GM21515 (cell line): ENCODE measurements at regions not wholly inside any gene's neighbourhood (a gene's known extent, or its start where the extent isn't known, plus 50 kb on each side); places are given as distances from the start of the nearest gene placed in this dataset.
"Not testable (repeated sequence)": the region's sequence is repeated elsewhere in the genome, so short reads cannot be mapped to it uniquely, and the experiment has no call there.

ENCODE experiments used
- ATAC-seq: cut with Tn5 transposase; IDR thresholded peaks from one replicate; pipeline ENCODE4 v1.9.1; 2021; ENCODE audit not compliant: unreplicated experiment

GRCh38 chrX:11836284-11836683, 78.2 kb downstream of the MSL3 start:
- no peak for ATAC-seq

GRCh38 chrX:11837437-11837836, 79.4 kb downstream of the MSL3 start:
- no peak for ATAC-seq

GRCh38 chrX:11864171-11864570, 106.1 kb downstream of the MSL3 start:
- ATAC-seq = no peak

DNA sequence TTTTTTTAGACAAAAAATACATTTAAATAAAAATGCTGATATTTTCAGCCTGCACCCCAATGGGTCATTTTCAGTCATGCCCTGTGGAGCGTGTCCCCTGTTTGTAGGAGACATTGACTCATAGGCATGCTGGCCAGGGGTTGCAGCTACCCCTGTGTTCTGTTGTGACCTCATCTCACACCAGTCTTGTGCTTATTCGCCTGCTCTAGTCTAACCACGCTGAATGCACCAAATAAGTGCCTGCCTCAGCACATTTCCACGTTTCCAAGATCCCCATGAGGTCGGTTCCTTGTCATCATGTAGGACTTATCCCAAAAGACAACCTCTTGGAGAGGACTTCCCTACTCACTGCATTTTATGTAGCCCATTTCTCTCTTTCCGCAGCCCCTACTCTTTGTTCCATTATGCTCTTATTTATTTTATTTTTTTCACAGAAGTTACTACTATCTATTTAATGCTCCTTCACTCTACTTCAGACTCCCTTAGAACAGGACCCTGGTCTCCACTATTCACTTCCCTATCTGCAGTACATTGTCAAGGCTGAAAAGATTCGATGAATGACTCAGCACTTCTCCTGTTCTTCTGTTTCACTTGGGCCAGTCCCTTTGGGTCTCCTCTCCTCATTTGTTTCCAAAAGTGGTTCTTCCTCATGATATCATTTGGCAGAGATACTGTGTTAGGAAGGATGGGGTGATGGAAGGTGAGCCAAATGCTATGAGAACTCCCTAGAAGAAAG, 109.7 kb downstream of the MSL3 start:
- ATAC-seq = no peak

GRCh38 chrX:11870789-11871188, 112.8 kb downstream of the MSL3 start:
- ATAC-seq = no peak

GRCh38 chrX:11881485-11882170, 123.6 kb downstream of the MSL3 start:
- ATAC-seq = no peak

DNA sequence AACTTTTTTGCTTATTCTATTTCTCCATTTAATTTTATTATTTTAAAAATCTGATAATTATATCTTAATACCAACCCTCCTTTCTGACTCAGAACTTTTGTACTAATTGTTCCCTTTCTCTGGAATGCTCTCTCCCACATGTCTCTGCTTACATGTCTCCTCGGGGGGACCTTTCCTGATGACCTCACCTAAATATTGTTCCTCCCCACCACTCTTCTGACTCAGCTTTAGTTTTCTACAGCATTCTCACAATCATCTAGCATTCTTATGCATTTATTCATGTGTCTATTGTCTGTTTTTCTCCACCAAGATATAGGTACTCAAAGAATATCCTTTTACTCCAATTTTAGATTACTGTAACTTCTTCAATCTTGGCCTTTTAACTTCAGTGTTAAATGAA, 128.7 kb downstream of the MSL3 start:
- ATAC-seq = no peak

- ATAC-seq = no peak
These were observed 129.1 kb downstream of the MSL3 start for GRCh38 chrX:11887175-11887574.

DNA sequence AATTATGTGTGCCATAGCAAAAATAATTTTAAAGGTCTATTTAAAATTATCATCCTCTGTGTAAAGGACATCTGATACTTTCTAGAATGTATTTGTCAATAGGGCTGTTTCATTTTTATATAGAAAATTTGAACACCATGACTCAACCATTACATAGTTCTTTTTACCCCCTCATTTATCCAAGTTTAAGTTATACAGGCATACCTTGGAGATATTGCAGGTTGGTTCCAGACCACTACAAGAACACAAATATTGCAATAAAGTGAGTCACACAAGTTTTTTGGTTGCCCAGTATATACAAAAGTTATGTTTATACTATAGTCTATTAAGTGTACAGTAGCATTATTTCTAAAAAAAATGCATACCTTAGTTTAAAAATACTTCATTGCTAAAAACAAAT, 130.4 kb downstream of the MSL3 start:
- no peak for ATAC-seq

DNA sequence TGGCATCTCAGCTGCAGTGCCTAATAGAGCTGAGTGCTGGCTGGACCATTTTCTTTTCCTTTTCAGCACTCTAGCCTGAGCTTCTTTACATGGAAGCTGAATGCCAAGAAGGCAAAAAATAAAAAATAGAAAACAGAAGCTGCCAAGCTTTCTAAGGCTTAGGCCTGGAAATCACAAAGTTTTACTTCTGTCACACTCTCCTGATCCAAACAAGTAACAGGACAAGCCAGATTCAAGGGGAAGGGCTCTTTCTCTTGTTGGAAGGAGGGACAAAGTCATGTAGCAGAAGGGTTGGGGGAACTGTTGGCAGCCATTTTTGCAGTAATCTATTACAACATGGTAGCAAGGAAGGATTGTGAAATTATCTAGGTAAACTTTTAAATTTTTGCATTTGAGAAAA, 131.8 kb downstream of the MSL3 start:
- ATAC-seq = no peak

- ATAC-seq = no peak
These were observed 132.9 kb downstream of the MSL3 start for GRCh38 chrX:11890836-11891514.

GRCh38 chrX:11893933-11894710, 136.1 kb downstream of the MSL3 start:
- no peak for ATAC-seq

DNA sequence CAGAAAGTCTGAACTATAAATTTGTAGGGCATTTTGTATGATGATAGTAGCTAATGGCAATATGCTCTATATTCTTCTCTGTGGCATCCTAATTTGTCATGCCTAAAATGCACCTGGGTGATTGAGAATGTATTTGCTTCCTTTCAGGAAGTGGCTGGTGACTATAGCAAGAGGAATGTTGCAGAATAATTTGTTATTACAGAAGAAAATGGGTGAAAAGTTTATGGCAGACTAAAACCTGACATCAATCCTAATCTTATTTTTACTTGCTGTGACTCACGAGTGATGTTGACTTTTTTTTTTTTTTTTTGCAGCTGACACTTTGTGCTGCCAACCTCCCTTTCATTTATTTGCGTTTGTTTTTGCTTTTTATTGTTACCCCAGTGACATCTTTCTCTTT, 141.1 kb downstream of the MSL3 start:
- no peak for ATAC-seq

- ATAC-seq = not testable (repeated sequence)
These were observed 147.9 kb downstream of the MSL3 start for GRCh38 chrX:11905933-11906332.

DNA sequence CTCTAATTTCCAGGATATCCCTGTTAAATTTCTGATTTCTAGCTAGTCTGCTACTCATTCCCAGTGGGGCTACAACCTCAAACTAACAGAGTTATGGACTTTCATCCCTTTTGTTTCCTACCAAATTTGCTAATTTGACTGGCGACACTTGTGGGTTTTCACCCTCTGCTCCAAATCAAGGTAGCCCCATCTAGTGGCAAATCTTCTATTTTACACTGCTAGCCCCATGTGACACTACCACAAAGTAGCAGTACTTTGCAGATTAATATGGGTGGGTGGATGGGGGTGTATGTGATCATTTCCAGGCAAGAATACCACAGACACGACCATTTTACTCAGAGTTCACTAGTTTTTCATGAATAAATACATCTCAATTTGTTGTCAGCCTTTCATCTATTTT, 150.3 kb downstream of the MSL3 start:
- peak; percentile 64 for ATAC-seq

DNA sequence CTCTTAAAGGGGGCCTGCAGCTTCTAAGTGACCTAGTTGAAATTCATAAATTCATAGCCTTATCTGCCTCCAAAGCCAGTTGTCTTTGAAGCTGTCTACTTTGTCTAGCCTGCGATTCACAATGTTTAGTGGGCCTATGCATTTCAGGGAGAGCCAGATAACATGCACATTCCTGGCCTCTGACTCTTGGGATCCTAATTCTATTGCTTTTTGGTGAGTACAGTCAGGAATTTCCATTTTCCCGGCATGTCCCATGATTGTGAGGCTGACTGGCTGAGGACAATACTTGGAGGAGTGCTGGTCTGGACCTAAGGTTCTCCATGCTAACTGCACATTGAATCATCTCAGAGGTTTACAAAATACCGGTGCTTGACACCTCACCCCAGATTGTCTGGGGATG, 155.0 kb downstream of the MSL3 start:
- ATAC-seq = no peak

GRCh38 chrX:11929476-11929875, 171.4 kb downstream of the MSL3 start:
- ATAC-seq = no peak

DNA sequence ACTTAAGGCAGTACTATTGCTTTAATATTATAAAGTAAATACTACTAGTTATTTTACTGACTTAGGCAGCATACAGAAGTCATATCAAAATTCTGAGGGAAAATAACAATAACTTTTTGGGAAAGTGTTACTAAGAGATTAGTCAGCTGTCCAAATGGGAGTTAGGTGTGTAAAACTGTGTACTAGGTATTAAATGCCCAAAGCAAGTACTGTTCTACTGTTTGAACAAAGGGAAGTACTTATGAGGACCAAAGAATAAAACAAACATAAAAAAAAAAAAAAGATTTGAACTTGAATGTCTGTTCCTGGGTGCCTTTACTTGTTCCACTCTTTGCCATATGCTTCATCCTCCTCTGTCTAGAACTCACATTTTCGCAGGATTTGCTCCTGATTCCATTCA, 174.4 kb downstream of the MSL3 start:
- no peak for ATAC-seq

DNA sequence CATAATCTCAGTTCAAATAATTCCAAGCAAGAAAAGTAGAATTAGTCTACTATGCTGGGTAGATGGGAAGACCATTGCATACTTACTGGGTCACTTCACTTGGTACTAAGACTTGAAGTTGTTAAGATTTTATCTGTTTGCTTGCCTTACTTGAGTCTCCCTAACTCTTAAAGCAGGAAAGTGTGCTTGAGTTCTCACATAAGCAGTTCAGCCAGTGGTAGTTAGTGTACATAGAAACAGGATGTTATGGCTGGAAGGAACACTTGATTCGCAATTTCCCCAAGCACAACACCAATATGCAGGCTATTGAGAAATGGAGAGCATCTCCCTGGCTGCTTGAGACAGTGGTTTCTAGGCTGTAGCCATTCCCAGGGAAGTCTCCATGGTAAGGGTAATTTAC, 176.1 kb downstream of the MSL3 start:
- no peak for ATAC-seq

DNA sequence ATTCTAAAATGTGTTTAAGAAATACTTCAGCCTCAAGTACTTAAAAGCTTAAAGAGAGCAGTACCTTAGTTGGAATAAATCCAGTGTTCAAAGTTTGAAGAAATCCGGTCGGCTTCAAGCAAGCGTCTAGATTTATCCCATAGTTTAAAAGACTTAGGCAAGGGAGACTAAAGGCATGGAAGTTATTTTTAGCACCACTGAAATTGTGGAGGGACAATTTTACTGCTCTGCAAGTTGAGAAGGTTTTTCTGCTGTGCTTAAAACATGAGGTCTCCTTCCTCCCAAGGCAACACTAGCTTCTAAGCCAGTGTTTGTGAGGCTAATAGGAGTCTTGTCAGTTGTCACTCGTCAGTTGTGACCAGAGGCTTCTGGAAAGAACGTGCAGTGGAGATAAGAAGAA, 183.5 kb downstream of the MSL3 start:
- ATAC-seq = no peak

- ATAC-seq = no peak
These were observed 186.5 kb downstream of the MSL3 start for GRCh38 chrX:11944501-11944900.
